ENCODE measurements at regions not wholly inside any gene's neighbourhood (a gene's known extent, or its start where the extent isn't known, plus 50 kb on each side); places are given as distances from the start of the nearest gene placed in this dataset.

- TF ChIP-seq POLR2A (IDR thresholded peaks at IDR 0.05) (no peak), CTCF (IDR thresholded peaks at IDR 0.05 in 4 of 5, conservative IDR thresholded peaks at IDR 0.05 in 1 of 5) (no peak)
- Histone ChIP-seq H3K27me3 (no peaks in the 10 kb centered on the region), H3K4me3 (no peak overlapping the region), H3K27ac (no peak overlapping the region), H3K4me1 (no peaks in the 10 kb centered on the region), H3K36me3 (no peaks in the 10 kb centered on the region), H3K9me3 (no peaks in the 10 kb centered on the region)
- ATAC-seq (no peak), DNase-seq (no peak)
- in situ Hi-C loops (cut with MboI; ENCODE audit: low sequenced_read_pairs in 4 of 4), result no loop called here
- intact Hi-C loops (cut with DNase I; ENCODE audit: low total_unique reads), result no loop called here
These were observed 190.1 kb downstream of the CDCA7 start for GRCh38 chr2:173544641-173545363.

DNA sequence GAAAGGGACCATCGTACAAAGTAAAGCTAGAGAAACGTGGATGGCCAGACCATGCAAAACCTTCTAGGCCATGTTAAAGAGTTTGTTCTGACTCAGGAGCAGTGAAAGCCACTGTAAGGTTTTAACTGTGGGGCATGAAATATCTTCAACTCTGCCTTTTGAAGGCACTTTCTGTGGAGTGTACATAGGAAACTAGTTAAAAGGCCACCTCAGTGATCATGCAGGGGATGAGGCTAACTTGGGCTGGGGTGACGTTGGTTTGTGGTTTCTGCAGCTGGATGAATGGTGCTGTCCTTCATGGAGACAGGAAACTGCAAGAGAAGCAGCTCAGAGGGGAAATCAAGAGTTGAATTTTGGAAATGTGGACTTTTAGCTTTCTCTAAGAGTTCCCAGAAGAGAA, 190.7 kb downstream of the CDCA7 start:
- TF ChIP-seq CTCF (IDR thresholded peaks at IDR 0.05 in 4 of 5, conservative IDR thresholded peaks at IDR 0.05 in 1 of 5) (no peak), POLR2A (IDR thresholded peaks at IDR 0.05) (no peak)
- in situ Hi-C loops (cut with MboI; ENCODE audit: low sequenced_read_pairs in 4 of 4) (no loop called here), intact Hi-C loops (cut with DNase I; ENCODE audit: low total_unique reads) (no loop called here)
- DNase-seq (no peak), ATAC-seq (no peak)
- H3K27ac ChIP-seq, result no peak overlapping the region
- no peak overlapping the region for H3K4me3 ChIP-seq
- H3K36me3 ChIP-seq, result no peaks in the 10 kb centered on the region
- no peaks in the 10 kb centered on the region for H3K9me3 ChIP-seq
- H3K27me3 ChIP-seq, result no peaks in the 10 kb centered on the region
- no peaks in the 10 kb centered on the region for H3K4me1 ChIP-seq

GRCh38 chr2:173547499-173547898, 192.8 kb downstream of the CDCA7 start:
- no peaks in the 10 kb centered on the region for H3K27me3 ChIP-seq
- in situ Hi-C loops (cut with MboI; ENCODE audit: low sequenced_read_pairs in 4 of 4), result no loop called here
- H3K4me1 ChIP-seq, result no peaks in the 10 kb centered on the region
- H3K4me3 ChIP-seq, result no peak overlapping the region
- no peak for TF ChIP-seq POLR2A (IDR thresholded peaks at IDR 0.05)
- TF ChIP-seq CTCF (IDR thresholded peaks at IDR 0.05 in 4 of 5, conservative IDR thresholded peaks at IDR 0.05 in 1 of 5), result no peak
- no peaks in the 10 kb centered on the region for H3K36me3 ChIP-seq
- ATAC-seq (no peak), DNase-seq (no peak)
- no peak overlapping the region for H3K27ac ChIP-seq
- intact Hi-C loops (cut with DNase I; ENCODE audit: low total_unique reads), result no loop called here
- H3K9me3 ChIP-seq, result no peaks in the 10 kb centered on the region

- in situ Hi-C loops (cut with MboI; ENCODE audit: low sequenced_read_pairs in 4 of 4) (no loop called here), intact Hi-C loops (cut with DNase I; ENCODE audit: low total_unique reads) (no loop called here)
- H3K27ac ChIP-seq, result no peak overlapping the region
- H3K36me3 ChIP-seq, result no peaks in the 10 kb centered on the region
- no peaks in the 10 kb centered on the region for H3K27me3 ChIP-seq
- H3K4me1 ChIP-seq, result no peaks in the 10 kb centered on the region
- H3K4me3 ChIP-seq, result no peak overlapping the region
- DNase-seq, result no peak
- ATAC-seq, result no peak
- TF ChIP-seq CTCF (IDR thresholded peaks at IDR 0.05 in 4 of 5, conservative IDR thresholded peaks at IDR 0.05 in 1 of 5) (no peak), POLR2A (IDR thresholded peaks at IDR 0.05) (no peak)
- H3K9me3 ChIP-seq, result no peaks in the 10 kb centered on the region
These were observed 195.5 kb downstream of the CDCA7 start for GRCh38 chr2:173550143-173550542.

- in situ Hi-C loops (cut with MboI; ENCODE audit: low sequenced_read_pairs in 4 of 4), result no loop called here
- no peak overlapping the region for H3K4me3 ChIP-seq
- H3K4me1 ChIP-seq, result no peaks in the 10 kb centered on the region
- intact Hi-C loops (cut with DNase I; ENCODE audit: low total_unique reads), result no loop called here
- peaks cover 0 to 6% (median 0%) of the 10 kb centered on the region in 3 donors for H3K27me3 ChIP-seq
- TF ChIP-seq POLR2A (IDR thresholded peaks at IDR 0.05) (no peak), CTCF (IDR thresholded peaks at IDR 0.05 in 4 of 5, conservative IDR thresholded peaks at IDR 0.05 in 1 of 5) (no peak)
- DNase-seq (no peak), ATAC-seq (no peak)
- no peaks in the 10 kb centered on the region for H3K36me3 ChIP-seq
- H3K27ac ChIP-seq, result no peak overlapping the region
- no peaks in the 10 kb centered on the region for H3K9me3 ChIP-seq
These were observed 197.9 kb downstream of the CDCA7 start for GRCh38 chr2:173552531-173552930.
